Activated CD4-positive, alpha-beta T cell treated with anti-CD3 and anti-CD28 coated beads, Interleukin-2, amount 10 ng/mL, durations not matched to agents 7 days and 5 days (primary cell): ENCODE measurements at regions not wholly inside any gene's neighbourhood (a gene's known extent, or its start where the extent isn't known, plus 50 kb on each side); places are given as distances from the start of the nearest gene placed in this dataset.
"Not testable (repeated sequence)": the region's sequence is repeated elsewhere in the genome, so short reads cannot be mapped to it uniquely, and the experiment has no call there.

Experiments used
- CTCF ChIA-PET: fragments of 350-600 bp; sonication (Branson Sonifier 250); formaldehyde crosslinking; loops from one replicate; lab custom pipeline; 2021; ENCODE audit warnings: antibody characterized with exemption; lab: Charles Lee
- POLR2A ChIA-PET: fragments of 350-600 bp; sonication (Branson Sonifier 250); formaldehyde crosslinking; loops from one replicate; lab custom pipeline; 2021; ENCODE audit warnings: antibody characterized with exemption; lab: Charles Lee
- DNase-seq: peaks from one replicate; pipeline ENCODE4 v3.0.0-alpha.2; 2020
- H3K27ac Mint-ChIP-seq: one replicate; pipeline ENCODE4 v1.8.0; 2021; ENCODE audit warnings: mild to moderate bottlenecking, moderate library complexity, mixed read lengths
- H3K27me3 Mint-ChIP-seq: one replicate; pipeline ENCODE4 v1.8.0; 2021; ENCODE audit warnings: mixed read lengths
- H3K36me3 Mint-ChIP-seq: one replicate; pipeline ENCODE4 v1.8.0; 2021; ENCODE audit warnings: low read depth, mixed read lengths
- H3K4me1 Mint-ChIP-seq: one replicate; pipeline ENCODE4 v1.8.0; 2021; ENCODE audit warnings: mixed read lengths
- H3K4me3 Mint-ChIP-seq: one replicate; pipeline ENCODE4 v1.8.0; 2021; ENCODE audit warnings: mild to moderate bottlenecking, moderate library complexity, mixed read lengths
- H3K9me3 Mint-ChIP-seq: one replicate; pipeline ENCODE4 v1.8.0; 2021; ENCODE audit warnings: mixed read lengths

DNA sequence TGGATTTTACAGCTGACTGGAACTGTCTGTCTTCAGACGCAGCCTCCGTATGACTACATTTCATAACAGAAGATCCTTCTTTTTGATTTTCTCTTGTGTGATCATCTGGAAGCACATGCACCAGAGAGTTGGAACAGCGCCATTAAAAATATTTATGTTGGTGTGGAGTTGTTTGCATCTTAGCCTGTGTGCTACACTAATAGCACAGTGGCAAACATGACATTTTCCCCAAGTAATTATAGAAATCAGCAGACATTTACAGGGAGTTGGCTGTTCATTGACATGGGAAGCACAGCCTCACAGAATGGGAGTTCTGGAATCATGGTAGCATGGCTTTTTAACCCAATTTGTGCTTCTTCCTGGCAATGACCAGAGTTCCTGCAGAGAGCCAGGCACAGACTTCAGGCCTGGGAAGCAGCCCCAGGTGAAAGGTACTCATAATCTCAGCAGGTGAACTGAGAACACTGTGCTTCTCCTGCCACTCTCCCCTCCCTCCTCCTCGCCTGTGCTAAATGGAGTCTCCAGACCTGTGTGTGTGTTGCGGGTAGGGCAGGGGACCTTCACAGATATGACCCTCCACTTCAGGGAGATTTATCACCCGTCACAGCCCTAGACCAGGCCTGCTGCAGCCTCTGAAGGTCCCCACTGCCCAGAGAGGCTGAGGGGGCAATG lies 82.8 kb upstream of the PLET1 start:
- no peak for DNase-seq
- no peaks in the 10 kb centered on the region for H3K9me3 Mint-ChIP-seq
- H3K27me3 Mint-ChIP-seq, result no peaks in the 10 kb centered on the region
- no peaks in the 10 kb centered on the region for H3K36me3 Mint-ChIP-seq
- H3K4me1 Mint-ChIP-seq, result no peaks in the 10 kb centered on the region
- CTCF ChIA-PET, result interaction anchor here (0.5 kb wide), 1 partner anchor 66 kb away, joined by 3 read pairs; no protein-coding TSS in a partner anchor
- no peak overlapping the region for H3K4me3 Mint-ChIP-seq
- H3K27ac Mint-ChIP-seq, result no peak overlapping the region
- POLR2A ChIA-PET, result no interaction called here

DNA sequence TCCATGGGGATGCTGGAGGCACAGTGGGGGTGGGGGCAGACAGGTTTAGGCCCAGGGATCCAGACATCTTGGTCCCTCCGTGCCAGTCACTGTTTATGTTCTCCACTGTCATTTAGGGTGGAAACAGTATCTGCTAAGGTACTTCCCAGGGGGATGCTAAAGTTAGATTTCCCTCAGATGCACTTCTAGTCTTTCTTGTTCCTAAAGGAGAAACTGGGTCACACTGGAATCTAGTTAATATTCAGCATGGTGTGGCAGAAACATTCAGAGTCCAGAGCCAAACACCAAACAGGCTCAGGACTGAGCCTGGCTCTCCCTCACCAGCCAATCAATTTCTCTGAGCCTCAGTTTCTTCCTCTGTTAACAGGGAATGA lies 83.4 kb upstream of the PLET1 start:
- CTCF ChIA-PET, result no interaction called here
- H3K4me3 Mint-ChIP-seq, result no peak overlapping the region
- DNase-seq, result no peak
- H3K4me1 Mint-ChIP-seq, result no peaks in the 10 kb centered on the region
- no peaks in the 10 kb centered on the region for H3K27me3 Mint-ChIP-seq
- POLR2A ChIA-PET, result no interaction called here
- no peaks in the 10 kb centered on the region for H3K9me3 Mint-ChIP-seq
- H3K27ac Mint-ChIP-seq, result no peak overlapping the region
- no peaks in the 10 kb centered on the region for H3K36me3 Mint-ChIP-seq

DNA sequence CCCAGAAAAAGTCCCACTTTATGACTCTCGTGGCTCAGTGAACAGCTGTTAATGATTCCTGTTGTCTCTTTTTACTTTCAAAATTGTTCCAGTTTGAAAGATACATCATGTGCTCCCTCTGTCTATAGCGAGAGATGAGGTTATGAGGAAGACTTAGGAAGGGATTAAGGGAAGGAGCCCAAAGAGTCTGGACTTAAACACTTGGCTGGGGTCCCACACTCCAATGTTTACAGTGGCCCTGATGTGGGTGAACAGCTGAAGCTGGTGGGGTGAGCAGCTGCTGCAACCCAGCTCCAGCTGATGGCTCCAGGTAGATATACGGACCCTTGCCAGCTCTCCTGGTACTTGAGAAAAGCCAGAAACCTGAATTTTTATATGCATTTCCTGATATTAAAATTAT lies 84.5 kb upstream of the PLET1 start:
- Mint-ChIP-seq H3K27me3 (no peaks in the 10 kb centered on the region), H3K4me3 (no peak overlapping the region), H3K27ac (no peak overlapping the region), H3K36me3 (no peaks in the 10 kb centered on the region), H3K9me3 (no peaks in the 10 kb centered on the region), H3K4me1 (no peaks in the 10 kb centered on the region)
- ChIA-PET POLR2A (no interaction called here), CTCF (no interaction called here)
- no peak for DNase-seq

DNA sequence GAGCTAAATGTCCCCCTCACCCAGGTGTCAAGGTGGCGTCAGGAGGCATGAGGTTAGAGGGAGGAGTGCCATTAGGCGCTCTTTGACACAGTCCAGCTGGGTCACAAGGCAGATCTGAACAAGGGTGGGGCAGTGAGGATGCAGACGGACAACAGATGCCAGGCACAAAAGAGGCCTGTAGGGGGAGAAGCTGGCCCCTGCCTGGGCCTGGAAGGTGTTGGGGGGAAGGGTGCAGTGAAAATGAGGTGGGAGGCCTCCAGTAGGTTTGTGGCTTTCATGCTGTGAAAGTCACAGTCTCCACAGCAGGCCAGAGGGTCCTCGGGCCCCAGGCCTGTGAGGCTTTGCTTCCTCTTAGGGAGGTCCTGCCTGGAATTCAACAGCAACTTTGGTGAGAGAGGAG lies 85.0 kb upstream of the PLET1 start:
- no peaks in the 10 kb centered on the region for H3K9me3 Mint-ChIP-seq
- no peaks in the 10 kb centered on the region for H3K4me1 Mint-ChIP-seq
- H3K4me3 Mint-ChIP-seq, result no peak overlapping the region
- ChIA-PET POLR2A (no interaction called here), CTCF (no interaction called here)
- no peak for DNase-seq
- H3K36me3 Mint-ChIP-seq, result no peaks in the 10 kb centered on the region
- no peaks in the 10 kb centered on the region for H3K27me3 Mint-ChIP-seq
- H3K27ac Mint-ChIP-seq, result no peak overlapping the region

DNA sequence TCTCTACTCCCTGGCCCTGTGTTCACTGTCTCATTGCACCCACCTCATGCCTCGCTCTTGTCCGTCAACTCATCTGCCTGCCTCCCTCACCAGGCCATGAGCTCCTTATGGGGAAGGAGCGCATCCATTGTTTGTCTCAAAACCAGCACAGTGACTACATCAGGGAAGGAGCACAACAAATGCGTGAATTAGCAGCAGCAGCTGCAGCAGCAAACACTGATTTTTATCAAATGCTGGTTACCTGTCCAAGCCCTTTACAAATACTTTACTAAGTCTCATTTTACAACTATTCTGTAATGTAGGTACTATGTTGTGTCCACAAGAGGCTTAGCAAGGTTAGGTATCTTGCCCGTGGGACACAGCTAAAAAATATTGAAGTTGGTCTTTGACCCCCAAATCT lies 85.9 kb upstream of the PLET1 start:
- Mint-ChIP-seq H3K27ac (no peak overlapping the region), H3K4me1 (no peaks in the 10 kb centered on the region), H3K36me3 (no peaks in the 10 kb centered on the region), H3K9me3 (no peaks in the 10 kb centered on the region), H3K27me3 (no peaks in the 10 kb centered on the region), H3K4me3 (no peak overlapping the region)
- ChIA-PET CTCF (no interaction called here), POLR2A (no interaction called here)
- DNase-seq, result no peak

DNA sequence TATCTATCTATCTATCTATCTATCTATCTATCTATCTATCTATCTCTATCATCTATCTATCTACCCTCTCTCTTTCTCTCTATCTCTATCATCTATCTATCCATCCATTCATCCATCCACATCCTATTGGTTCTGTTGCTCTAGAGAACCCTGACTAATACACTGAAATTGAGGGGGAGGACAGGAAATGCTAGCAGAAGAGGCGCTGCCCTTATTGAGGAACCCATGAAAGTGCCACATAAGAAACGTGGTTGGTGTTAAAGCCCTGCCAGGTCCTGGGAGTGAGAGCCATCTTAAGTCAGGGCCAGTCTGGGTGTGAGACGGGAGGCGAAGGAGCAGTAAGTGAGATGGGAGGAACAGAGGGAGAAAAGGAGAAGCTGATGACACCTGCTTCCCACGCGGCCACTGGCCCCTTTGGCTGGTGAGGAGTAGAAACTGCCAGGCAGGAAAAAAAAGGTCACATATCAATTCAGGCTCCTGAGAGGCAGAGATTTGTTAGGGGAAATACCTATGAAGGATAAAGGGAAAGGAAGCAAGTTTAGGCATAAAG lies 87.9 kb upstream of the PLET1 start:
- no peak for DNase-seq
- H3K27me3 Mint-ChIP-seq, result no peaks in the 10 kb centered on the region
- no peaks in the 10 kb centered on the region for H3K36me3 Mint-ChIP-seq
- no peak overlapping the region for H3K27ac Mint-ChIP-seq
- no peaks in the 10 kb centered on the region for H3K4me1 Mint-ChIP-seq
- POLR2A ChIA-PET, result no interaction called here
- no peaks in the 10 kb centered on the region for H3K9me3 Mint-ChIP-seq
- H3K4me3 Mint-ChIP-seq, result no peak overlapping the region
- CTCF ChIA-PET, result no interaction called here

DNA sequence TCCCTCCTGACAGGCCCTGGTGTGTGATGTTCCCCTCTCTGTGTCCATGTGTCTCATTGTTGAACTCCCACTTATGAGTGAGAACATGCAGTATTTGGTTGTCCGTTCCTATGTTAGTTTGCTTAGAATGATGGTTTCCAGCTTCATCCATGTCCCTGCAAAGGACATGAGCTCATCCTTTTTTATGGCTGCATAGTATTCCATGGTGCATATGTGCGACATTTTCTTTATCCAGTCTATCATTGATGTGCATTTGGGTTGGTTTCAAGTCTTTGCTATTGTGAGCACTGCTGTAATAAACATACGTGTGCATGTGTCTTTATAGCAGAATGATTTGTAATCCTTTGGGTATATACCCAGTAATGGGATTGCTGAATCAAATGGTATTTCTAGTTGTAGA lies 90.8 kb upstream of the PLET1 start:
- H3K36me3 Mint-ChIP-seq, DNase-seq, H3K27me3 Mint-ChIP-seq, H3K27ac Mint-ChIP-seq, H3K9me3 Mint-ChIP-seq, POLR2A ChIA-PET, H3K4me1 Mint-ChIP-seq, H3K4me3 Mint-ChIP-seq, CTCF ChIA-PET: not testable (repeated sequence)

DNA sequence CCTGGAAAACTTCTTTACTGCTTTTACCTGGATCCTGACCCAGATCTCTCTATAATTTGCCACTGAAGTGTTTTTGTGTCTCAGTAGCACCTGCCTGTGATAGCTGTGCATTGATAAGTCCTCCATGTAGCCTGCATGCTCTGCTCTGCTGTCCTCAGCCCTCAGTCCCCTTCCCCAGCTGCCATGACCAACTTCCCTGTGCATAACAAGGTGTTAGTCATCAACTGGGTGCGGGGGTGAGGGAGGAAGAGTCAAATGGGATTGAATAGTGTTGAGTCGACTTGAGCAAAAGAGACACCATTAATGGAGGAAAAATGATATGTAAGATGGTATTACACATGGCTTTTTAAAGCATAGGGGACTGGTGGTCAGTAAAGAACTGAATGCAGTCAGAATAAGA lies 92.2 kb upstream of the PLET1 start:
- POLR2A ChIA-PET, result no interaction called here
- CTCF ChIA-PET, result no interaction called here
- H3K27ac Mint-ChIP-seq, result no peak overlapping the region
- no peak overlapping the region for H3K4me3 Mint-ChIP-seq
- no peaks in the 10 kb centered on the region for H3K27me3 Mint-ChIP-seq
- H3K4me1 Mint-ChIP-seq, result no peaks in the 10 kb centered on the region
- no peak for DNase-seq
- no peaks in the 10 kb centered on the region for H3K9me3 Mint-ChIP-seq
- no peaks in the 10 kb centered on the region for H3K36me3 Mint-ChIP-seq

DNA sequence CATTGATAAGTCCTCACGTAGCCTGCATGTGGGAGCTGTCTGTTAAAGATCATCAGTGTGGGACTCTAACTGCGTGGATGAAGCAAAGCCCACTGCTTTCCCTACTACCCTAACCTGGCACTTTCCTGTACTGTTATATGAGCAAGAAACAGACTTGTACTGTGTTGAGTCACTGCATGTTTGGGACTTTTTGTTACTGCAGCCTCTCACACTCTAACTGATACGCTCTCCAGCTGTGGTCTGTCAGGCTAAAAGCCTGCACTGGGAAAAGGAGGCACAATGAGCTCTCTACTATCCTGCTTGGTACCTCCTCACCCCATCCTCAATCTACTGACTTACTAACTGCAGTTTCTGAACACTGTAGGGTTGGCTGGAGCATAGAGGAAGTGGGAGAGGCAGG lies 93.7 kb upstream of the PLET1 start:
- ChIA-PET POLR2A (no interaction called here), CTCF (no interaction called here)
- H3K27ac Mint-ChIP-seq, result no peak overlapping the region
- H3K9me3 Mint-ChIP-seq, result no peaks in the 10 kb centered on the region
- H3K4me3 Mint-ChIP-seq, result no peak overlapping the region
- DNase-seq, result no peak
- H3K27me3 Mint-ChIP-seq, result no peaks in the 10 kb centered on the region
- no peaks in the 10 kb centered on the region for H3K4me1 Mint-ChIP-seq
- no peaks in the 10 kb centered on the region for H3K36me3 Mint-ChIP-seq

DNA sequence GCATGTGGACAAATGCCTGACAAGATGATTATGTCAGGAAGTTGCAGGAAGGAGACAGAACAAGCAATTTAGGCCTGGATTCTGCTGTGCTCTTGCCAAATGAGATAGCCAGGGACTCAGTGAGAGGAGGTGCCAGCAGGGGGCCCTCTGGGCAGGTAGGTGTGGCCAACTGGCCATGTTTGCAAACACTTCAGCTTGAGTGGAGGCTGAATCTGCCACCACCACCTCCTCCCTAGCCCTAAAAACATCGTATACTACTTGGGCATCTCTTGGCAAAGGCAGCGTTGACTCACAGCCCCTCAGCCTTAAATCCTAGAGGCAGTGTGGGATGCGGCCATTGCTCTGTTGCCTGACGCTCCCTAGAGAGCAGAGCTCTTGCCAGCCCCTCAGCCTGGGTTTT lies 95.1 kb upstream of the PLET1 start:
- H3K36me3 Mint-ChIP-seq, result no peaks in the 10 kb centered on the region
- CTCF ChIA-PET, result no interaction called here
- no peaks in the 10 kb centered on the region for H3K27me3 Mint-ChIP-seq
- no peak overlapping the region for H3K27ac Mint-ChIP-seq
- DNase-seq, result no peak
- H3K9me3 Mint-ChIP-seq, result no peaks in the 10 kb centered on the region
- no peak overlapping the region for H3K4me3 Mint-ChIP-seq
- no peaks in the 10 kb centered on the region for H3K4me1 Mint-ChIP-seq
- POLR2A ChIA-PET, result no interaction called here

DNA sequence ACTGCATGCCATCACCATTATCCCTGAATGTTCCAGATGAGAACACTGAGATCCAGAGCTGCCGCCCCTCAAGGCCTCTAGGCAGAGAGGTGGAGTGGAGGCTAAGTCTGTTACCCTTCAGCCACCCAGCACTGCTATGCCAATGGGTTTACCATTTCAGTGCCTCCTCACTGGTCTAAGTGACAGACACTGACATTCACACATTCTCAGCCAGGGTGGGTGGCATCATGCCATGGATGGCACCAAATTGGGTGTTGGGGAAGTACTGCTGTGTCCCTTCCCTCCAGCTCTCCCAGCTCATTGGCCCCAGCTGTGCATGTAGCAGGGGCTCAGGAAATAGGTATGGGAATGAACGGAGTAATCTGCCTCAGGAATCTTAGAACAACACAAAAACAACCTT lies 96.8 kb upstream of the PLET1 start:
- no peaks in the 10 kb centered on the region for H3K36me3 Mint-ChIP-seq
- no peaks in the 10 kb centered on the region for H3K9me3 Mint-ChIP-seq
- DNase-seq, result no peak
- H3K4me1 Mint-ChIP-seq, result no peaks in the 10 kb centered on the region
- CTCF ChIA-PET, result no interaction called here
- no peak overlapping the region for H3K27ac Mint-ChIP-seq
- no peak overlapping the region for H3K4me3 Mint-ChIP-seq
- no peaks in the 10 kb centered on the region for H3K27me3 Mint-ChIP-seq
- POLR2A ChIA-PET, result no interaction called here

DNA sequence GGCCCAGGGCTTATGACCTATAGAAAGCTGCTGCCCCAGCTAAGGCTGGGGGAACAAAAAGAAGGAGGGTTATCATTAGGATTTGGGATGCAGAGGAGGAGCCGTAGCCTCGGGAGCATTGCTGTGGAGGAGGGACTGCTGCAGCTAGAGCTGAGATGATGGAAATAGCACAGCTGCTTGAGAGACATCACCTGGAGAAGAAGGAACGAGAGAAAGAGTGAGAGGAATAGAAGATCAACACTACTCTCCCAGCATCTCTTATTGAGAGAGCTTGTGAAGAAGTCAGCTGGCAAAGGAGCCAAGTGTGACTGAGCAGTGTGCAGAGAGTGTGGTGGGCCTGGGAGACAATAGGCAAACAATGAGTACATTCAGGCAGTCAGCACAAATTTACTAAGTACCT lies 100.7 kb upstream of the PLET1 start:
- Mint-ChIP-seq H3K4me1 (no peaks in the 10 kb centered on the region), H3K27me3 (no peaks in the 10 kb centered on the region), H3K4me3 (no peak overlapping the region), H3K36me3 (no peaks in the 10 kb centered on the region), H3K9me3 (no peaks in the 10 kb centered on the region), H3K27ac (no peak overlapping the region)
- DNase-seq, result no peak
- ChIA-PET POLR2A (interaction anchor here (0.6 kb wide), 1 partner anchor 24 kb away, joined by 4 read pairs; no protein-coding TSS in a partner anchor), CTCF (interaction anchor here (0.6 to 0.8 kb wide), 2 partner anchors 54 to 1055 kb away, joined by 3 to 4 read pairs; no protein-coding TSS in a partner anchor)

DNA sequence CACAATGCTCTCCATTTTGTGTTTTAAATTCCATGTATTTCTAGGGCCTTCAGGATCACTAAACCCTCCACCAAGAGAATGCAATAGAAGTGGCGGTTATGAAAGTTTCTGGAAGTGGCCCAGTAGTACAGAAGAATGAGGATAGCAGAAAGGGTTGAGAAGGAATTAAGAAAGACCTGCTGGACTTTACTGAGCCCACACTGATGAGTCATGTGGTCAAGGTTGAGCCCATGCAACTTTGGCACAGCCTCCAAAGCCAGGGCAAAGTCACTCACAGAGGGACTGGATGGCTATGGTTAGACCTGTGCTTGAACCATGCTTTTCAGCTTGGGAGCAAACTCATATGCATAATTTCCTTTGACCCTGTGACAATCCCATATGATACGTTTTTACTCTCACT lies 102.9 kb upstream of the PLET1 start:
- no peaks in the 10 kb centered on the region for H3K9me3 Mint-ChIP-seq
- H3K4me1 Mint-ChIP-seq, result no peaks in the 10 kb centered on the region
- H3K4me3 Mint-ChIP-seq, result no peak overlapping the region
- H3K36me3 Mint-ChIP-seq, result no peaks in the 10 kb centered on the region
- no peak for DNase-seq
- no peaks in the 10 kb centered on the region for H3K27me3 Mint-ChIP-seq
- H3K27ac Mint-ChIP-seq, result no peak overlapping the region
- CTCF ChIA-PET, result no interaction called here
- POLR2A ChIA-PET, result no interaction called here

DNA sequence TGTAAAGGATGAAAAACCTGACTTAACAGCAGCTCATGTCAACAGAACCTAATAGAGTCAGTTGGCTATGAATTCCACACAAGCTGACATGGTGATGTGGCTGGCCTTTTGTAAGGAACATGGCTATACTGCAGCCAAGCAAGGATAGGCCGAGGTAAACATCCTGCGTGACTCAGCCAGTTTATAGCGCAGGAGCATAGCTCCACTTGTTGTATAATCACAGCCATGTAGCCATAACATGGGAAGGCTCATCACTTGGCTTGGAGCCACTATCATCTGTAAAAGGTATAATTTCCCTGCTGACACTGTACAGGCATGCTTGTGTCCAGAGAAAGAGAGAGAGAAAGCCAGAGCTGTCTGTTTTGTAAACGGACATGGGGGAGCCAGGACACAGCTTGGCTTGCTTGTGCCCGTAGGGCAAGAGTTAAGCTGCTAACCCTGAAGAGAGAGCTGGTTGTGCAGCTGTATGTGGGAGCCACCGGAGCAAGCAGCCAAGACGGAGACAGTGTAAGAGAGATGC lies 104.4 kb upstream of the PLET1 start:
- Mint-ChIP-seq H3K4me3 (no peak overlapping the region), H3K4me1 (no peaks in the 10 kb centered on the region), H3K27ac (no peak overlapping the region), H3K36me3 (no peaks in the 10 kb centered on the region), H3K27me3 (no peaks in the 10 kb centered on the region), H3K9me3 (no peaks in the 10 kb centered on the region)
- POLR2A ChIA-PET, result no interaction called here
- DNase-seq, result no peak
- CTCF ChIA-PET, result interaction anchor here (0.5 kb wide), 1 partner anchor 28 kb away, joined by 3 read pairs; no protein-coding TSS in a partner anchor
